Activated CD4-positive, CD25-positive, alpha-beta regulatory T cell (primary cell): ENCODE measurements at regions not wholly inside any gene's neighbourhood (a gene's known extent, or its start where the extent isn't known, plus 50 kb on each side); places are given as distances from the start of the nearest gene placed in this dataset.

ENCODE experiments used
- DNase-seq, 4 experiments: peaks; one replicate each; lab custom pipeline; 2025; lab: John Stamatoyannopoulos, UW

DNA sequence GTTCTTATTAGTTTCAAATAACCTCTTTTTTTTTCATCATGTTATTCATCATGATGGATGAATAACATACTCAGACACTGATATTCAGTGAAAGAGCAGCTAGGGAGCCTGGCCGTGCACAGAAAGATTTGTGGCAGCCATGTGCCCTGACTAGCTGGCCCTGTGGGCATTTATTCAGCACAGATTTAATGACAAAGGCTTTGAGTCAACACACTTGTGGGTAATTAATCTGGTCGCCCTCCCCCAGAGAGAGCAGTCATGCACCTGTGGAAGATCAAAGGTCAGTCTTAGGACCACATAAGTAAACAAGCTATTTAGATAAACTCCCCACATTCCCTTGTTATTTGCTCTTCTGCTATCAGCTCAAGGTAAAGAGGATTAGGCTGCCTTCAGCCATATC is 153.2 kb upstream of the HMCN1 start:
- DNase-seq: no peak

DNA sequence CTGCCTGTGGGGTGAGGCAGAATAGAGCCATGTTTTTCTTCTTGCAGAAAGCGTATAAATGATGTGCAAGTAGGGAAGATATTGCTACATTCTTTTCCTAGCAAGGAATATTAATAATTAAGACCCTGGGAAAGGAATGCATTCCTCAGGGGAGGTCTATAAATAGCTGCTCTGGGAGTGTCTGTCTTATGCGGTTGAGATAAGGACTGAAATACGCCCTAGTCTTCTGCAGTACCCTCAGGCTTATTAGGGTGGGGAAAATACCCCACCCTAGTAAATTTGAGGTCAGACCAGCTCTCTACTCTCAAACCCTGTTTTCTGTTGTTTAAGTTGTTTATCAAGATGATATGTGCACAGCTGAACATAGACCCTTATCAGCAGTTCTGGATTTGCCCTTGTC is 155.9 kb upstream of the HMCN1 start:
- DNase-seq: no peak

DNA sequence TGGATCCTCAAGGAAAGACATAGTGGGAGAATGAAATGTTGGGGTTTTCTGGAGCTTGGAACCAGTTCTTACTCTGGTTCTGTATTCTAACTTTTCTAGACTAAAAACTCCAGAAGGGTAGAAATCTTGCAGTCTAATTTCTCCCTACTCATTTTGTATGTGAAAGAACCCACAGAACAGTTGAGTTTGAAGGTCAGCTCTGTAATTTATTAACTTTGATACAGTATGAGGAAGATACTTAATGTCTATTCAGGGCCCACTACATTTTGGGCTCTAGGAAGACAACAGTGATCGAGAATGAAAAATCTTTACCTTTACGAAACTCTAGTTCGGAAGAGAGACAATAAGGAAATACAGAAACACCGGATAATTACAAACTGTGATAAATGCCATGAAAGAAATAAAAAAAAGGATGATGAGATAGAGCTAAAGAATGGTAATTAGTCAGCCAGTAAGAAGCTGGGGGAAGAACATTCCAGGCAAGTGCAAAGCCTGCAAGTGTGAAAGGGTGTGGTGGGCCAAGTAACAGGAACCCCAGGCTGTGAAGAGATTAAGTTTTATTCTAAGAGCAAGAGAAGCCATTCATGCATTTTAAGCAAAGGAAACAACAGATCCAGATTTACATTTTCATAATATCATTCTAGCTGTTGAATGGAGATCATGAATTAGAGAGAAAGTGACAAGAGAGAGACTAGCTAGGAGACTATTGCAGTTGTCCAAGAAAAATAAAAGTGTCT is 159.9 kb upstream of the HMCN1 start:
- DNase-seq: no peak

DNA sequence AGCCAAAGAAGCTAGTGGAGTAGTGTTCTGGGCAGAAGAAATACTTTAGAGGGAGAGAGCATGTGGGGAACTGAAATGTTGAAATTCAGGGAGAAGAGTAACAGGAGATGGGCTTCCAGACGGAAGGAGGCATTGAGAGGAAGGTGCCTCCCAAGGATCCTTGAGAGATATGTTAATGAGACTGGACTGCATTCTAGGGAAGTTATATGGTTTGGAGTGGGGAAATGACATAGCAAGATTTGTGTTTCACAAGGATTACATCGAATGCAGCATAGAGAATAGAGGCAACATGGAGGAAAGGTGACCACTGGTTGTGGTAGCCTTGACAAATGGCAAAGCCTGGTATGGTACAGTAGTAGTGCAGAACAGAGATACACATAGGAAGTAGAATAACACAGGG is 160.5 kb upstream of the HMCN1 start:
- DNase-seq: no peak

DNA sequence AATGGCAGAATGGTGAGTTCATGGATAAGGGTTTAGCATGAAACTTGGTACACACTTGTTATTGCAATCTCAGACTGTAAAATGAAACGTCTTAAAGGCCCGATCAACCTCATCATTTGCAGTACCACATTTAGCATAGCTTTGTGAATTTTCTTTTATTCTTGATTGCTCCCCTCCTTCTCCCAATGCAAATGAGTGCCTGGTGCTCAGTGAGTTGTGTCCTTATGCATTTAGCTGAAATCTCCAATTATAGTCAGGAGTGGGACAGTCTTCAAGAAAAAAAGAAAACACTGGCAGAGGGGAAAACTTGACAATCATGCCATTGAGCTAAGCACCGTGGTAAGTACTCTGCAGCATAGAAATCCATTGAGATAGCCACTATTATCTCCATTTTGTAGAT is 161.0 kb upstream of the HMCN1 start:
- no peak for DNase-seq

DNA sequence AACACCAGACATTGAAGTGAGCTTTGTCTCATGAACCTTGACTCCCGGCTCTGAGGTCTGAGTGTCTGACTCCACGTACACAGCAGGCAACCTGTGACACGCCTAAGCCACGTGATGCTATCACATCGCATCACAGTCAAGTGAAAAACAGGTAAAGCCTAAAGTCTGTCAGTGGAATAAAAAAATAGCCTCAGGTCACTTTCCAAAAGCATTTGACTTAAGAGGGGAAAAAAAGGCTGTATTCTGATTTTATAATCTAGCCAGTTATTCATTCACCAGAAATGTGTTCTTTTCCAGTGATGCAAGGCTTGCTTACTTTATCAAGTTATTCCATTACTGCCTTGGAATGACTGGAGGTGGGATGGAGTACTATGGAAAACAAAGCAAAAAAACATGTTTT is 163.2 kb upstream of the HMCN1 start:
- DNase-seq: no peak

DNA sequence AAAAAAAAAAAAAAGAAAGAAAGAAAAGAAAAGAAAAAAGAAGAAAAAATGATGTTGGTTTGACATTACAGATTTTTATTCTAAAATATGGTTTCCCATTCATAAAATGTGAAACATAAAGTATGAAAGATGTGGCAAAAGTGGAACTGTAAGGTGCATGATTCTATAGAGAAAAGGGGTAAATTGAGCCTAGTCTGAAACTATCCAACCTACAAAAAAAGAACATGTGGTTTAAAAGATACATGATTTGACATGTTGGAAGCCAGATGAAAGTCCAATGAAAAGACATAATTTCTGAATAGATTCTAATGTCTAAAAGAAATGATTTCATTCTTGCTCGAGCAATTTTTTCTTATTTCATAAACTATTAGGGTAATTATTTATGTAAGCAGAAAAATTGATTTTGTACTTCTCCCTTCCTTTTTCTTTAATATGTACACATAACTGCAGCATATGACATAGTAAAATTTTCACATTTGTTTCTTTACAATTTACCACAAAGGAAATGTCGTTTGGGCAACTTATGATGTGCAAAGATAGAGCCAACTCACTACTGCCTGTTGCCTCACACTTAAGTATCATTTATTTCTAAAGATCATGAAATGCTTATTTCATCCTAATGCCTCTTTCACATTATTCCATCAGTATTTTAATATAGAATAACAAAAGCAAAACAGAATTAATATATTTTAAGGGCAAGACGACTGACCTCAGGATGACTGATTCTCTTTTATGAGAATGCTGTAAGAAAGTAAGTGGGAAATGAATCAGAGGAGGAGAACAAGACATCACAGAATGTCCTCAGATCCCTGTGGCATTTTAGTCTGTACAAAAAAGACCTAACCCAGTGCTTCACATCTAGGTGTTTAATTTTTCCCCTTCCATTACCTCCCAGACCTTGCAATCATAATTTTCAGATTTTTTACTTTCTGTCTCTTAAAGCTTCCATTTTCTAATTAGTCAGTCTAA is 165.8 kb upstream of the HMCN1 start:
- no peak for DNase-seq

DNA sequence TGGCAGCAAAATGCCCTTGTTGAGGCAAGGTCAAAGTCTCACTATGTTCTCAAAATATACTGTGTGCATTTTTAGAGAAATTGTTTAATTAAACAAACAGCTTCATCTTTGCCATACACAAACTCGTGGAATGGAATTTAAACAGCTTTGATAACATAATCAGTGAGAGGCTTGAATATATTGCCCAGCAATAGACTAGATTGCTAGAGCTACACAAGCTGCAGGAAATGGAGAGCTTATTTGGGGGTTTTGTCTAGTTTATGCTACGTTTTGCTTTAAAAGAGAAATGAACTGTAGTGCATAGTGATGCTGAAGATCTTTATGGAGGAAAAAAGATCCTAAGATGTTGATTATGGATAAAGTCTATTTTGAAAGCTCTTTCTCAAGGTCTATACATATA is 166.8 kb upstream of the HMCN1 start:
- DNase-seq: no peak

DNA sequence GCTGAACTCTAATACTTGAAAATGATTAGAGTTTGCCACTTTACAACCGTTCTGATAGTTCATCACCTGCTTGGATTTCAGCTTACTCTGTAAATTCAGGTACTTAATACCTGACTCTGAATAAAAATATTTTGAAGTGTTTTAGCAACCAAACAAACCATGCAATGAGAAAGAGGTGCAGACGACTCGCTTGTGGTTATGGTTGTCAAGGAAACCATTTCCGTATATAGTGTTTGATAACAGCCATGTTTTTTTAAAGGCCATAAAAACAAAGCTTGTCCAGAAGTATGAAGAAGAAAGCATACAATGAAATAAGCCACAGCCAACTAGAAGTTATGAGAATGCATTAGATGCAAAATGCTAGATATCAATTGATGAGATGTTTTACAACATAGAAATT is 167.2 kb upstream of the HMCN1 start:
- DNase-seq: no peak

DNA sequence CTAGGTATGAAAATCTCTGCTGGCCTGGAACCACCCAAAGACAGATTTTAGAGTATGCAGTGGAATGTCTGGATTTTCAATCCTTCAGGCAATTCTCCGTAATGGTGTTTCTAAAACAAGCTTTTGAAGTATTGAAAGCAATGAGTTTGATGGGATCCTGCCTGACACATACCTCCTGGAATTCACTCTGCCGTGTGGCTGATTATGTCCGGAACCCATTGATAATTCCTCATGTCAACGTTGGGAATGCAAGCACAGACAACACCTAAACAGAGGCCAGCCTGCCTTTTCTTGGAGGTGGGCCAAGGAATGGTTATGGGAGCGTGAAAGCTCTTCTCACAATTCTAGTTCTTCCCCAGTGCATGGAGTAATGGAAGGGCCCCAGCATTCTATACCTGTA is 168.9 kb upstream of the HMCN1 start:
- no peak for DNase-seq

DNA sequence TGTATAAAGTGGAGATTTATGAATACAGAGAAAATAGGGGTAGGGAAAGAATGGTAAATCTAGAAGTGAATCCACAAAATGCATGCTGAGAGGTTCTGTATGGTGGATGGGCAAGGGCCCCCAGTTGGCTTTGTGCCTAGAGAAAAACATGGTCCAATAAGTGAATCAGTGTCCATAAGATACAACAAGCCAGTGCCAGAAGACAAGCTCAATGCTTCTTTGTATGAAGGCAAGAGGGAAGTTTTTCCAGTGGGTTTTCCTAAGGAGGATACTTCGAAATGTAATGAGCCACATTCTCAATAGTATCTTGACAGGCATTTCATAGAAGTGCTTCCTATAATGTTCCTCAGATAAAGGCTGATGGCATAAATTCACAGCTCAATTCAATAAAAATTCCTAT is 169.4 kb upstream of the HMCN1 start:
- no peak for DNase-seq

DNA sequence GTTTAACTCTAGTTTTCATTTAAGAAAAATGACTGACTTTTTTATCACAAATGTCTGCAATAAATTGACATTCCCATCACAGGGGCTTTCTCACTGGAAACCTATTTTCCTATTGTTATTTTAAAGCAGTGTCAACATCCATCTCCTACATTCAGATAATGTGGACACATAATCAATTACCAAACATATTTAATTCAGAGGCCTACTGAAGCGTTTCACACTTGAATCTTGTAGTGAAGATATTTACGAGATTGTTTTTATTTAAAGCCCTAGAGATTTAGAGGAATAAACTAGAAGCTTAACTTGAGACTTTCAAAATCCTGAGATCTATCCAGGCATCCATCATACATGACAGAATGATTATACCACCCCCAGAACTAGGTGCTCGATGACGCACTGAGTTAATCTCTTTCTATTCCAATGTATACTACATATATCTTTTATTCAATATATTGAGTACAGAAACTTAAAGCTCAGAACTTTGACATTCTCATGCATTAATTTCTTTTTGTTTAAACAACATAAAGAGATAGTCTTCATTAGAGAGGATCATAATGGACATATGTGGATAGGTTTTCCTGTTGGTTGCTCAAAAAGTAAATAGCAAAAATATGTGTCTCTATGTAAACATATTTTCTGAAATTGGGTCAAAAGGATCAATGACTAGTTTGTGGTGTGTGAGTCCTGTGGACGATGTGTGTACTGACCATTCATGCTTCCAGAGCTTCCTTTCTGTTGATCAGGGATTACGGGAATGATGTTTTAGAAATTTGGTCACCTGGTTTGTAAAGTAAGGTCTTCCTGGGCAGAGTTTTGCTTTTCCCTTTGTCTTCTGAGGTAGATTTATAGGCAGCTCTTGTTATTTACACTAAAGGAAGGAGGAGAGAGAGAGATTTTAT is 171.5 kb upstream of the HMCN1 start:
- DNase-seq: no peak

DNA sequence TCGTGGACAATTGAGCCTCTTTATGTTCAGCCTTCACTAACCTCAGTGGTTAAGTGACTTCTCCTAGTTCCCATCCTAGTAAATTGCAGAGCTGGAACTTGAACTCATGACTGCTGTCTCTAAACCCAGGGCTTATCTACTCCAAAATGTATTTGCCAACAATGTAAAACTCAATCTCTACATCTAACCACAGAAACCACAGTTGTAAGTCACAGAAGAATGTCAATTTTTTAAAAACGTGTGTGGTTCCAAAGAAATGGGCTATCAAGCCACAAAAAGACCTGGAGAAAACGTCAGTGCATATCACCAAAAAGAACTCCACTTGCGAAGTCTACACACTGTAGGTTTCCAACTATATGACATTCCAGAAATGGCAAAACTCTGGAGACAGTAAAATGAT is 172.6 kb upstream of the HMCN1 start:
- DNase-seq: no peak

DNA sequence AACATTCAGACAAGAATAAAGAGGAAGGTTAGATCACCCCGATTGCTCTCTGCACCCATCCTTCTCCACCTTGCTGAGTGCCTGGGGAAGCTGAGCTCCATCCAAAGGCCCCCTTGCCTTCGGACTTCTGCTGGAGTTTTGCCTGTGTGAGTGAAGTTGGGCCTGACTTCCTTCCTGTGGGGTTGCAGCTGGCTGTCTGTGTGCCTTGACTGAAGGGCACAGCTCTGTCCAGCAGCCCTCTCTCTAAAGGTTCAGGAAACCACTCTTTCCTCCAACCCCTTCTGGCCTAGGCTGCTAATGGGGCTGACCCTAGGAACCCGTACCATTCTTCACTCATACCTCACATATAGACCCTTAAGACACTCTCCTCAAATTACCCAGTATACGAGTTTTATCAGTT is 173.4 kb upstream of the HMCN1 start:
- no peak for DNase-seq

DNA sequence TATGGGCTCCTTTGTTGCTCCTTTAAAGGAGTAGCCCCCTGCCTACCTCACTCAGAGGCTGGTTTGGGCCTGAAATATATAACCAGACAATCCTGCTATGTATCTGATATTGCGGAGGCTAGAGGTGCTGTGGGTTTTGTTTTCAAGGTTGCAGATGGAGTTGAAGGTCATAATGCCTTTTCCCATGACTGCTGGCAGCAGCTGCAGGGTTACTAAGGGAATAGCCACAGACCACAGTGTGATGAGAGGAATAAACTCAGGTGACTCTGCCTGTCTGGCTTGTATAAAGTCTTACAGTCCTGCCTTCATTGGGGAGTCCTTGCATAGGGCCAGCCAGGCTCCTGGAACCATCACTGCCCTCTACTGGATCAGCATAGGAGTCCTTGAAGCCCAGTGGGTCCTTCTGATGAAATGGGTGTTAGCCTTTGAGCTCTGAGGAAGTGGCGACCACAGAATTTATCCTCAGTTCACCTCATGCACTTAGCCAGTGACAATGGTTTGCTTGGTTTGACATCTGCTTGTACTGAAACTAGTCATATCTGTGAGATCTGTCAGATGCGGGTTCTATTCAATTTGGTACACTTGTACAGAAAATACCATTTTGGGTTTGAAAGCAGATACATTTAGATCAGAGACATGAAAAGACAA is 174.4 kb upstream of the HMCN1 start:
- DNase-seq: no peak

DNA sequence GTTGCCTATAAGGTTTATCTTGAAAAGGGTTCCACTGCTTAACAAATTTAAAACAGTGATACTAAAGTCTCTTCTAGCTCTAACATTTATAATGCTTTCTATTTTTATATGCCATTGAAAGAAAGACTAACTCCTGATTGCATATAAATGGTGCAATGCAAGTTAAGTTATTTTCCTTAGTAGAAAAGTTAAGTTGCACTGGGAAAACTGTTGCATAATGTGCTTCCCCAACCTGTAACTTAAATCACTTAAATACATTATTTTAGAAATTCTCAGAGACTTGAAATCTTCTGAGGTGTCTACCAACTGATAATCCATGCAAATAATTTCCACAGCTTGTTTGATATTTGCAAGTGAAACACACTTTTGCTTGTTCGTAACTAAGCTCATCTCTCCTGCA is 175.0 kb upstream of the HMCN1 start:
- no peak for DNase-seq

DNA sequence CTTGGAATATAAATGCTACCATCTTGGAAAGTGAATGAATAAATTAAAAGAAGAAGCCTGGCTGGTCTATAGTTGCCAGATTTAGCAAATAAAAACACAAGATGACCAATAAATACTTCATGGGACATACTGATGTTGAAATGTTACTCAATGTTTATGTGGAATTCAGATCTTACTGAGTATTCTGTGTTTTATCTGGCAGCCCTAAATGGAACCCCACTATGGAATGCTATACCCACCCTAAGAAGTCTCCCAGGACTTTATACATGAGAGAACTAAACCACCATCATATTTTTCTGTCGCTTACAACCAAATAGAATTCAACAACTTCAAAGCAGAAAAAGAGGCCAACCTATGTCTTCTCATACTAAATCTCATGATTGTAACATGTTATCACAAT is 177.6 kb upstream of the HMCN1 start:
- no peak for DNase-seq

DNA sequence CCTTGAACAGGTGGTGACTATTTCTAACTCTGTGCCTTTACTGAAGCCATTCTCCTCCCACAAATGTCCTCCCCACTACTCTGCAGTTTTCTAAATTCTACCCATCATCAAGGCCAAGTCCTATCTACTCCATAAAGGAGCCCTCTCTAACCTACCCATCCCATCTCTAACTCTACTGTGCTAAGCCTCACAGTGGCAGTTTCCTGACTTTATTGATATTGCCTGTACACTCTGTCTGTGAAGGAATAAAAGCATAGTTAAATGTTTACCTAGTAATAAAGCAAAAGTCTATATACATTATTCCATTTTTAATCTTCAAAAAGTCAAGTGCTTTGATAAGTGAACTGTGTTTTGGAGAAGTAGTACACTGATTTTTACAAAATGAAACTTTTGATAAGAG is 178.4 kb upstream of the HMCN1 start:
- no peak for DNase-seq

DNA sequence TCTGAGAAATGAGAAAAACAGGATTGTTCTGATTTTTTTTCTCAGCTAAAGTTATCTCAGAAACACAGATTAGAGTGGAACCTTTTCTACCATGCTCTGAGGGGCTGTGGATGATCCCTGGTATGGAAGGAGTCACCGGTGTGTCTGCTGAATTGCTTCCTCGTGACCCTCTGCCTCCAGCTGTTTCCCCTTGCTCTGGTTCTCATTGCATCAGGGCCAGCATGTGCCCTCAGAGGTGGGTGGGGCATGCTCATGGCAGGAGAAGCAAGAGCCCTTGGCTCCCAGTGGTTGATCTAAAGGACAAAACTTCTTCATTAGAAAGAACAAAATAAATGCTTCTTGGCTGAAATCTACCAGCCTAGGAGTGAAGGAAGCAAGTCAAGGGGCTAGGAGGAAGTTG is 183.2 kb upstream of the HMCN1 start:
- no peak for DNase-seq

DNA sequence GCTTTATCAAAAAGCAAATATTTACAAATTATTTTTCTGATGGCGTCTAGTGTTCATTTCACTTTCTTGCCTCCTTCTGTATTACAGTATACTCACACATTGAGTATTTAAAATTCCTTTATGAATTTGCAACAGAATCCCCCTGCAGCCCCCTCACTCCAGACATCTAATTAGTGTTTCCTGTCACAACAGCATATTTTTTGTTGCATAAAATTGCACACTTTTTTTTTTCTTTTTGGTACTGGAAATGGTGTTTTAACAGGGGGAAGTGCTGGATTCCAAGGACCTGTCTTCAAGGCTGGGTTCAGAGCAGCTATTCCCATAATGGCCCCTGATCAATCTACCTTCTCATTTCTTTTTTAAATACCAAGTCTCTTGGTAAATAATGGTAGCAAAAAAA is 184.3 kb upstream of the HMCN1 start:
- DNase-seq: no peak

DNA sequence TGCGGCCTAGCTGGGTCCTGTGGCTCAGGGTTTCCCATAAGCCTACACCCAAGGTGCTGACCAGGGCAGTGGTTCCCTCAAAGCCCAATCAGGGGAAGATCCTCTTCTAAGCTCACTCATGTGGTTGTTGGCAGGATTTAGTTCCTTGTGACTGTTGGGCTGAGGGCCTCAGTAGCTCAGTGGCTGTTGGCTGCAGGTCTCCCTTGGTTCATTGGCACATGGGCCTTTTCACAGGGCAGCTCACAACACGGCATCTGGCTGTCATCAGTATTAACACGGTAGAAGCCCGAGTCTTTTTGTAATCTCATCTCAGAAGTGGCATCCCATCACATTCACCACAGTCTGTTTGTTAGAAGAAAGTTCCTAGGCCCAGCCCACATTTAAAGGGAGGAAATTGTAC is 188.2 kb upstream of the HMCN1 start:
- no peak for DNase-seq

DNA sequence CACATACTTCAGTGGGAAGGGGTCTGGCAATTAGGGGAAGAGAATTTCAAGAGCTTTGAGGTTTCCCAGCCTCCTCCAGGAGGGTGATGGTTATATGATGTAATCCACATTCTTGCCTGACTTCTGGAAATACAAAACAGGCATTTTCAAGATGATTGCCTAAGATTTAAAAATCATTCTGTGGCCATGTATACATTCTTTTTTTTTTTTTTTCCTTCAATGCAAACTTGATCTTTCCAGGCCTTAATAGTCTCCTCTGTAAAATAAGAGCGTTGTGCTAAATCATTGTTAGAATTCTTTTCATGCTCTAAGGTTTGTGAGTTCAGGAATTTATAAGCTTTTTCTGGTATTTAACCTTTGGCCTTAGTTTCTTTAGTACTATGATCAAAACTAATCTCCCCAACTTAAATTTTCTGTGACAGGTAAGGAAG is 192.3 kb upstream of the HMCN1 start:
- DNase-seq: no peak
